GM23338 (cell line): ENCODE measurements at regions not wholly inside any gene's neighbourhood (a gene's known extent, or its start where the extent isn't known, plus 50 kb on each side); places are given as distances from the start of the nearest gene placed in this dataset.

ENCODE experiments used
- ATAC-seq: fragments of 200-7000 bp; cut with Tn5 transposase; 3 replicates; pipeline ENCODE4 v1.9.1; 2020
- DNase-seq: peaks from one replicate; pipeline ENCODE4 v3.0.0-alpha.2; 2015; ENCODE audit warnings: low spot score
- H2AFZ ChIP-seq: fragments of 200-600 bp; sonication (generic); 2 replicates; pipeline ENCODE4 v1.8.0; 2016; ENCODE audit warnings: antibody characterized with exemption, mild to moderate bottlenecking, moderate library complexity
- H3F3A ChIP-seq: fragments of 200-600 bp; sonication (generic); replicated peaks from 2 replicates; pipeline ENCODE4 v1.8.0; 2017; ENCODE audit warnings: antibody characterized with exemption, mixed run types, low read depth
- H3K27ac ChIP-seq: fragments of 200-600 bp; sonication (generic); 2 replicates; pipeline ENCODE4 v1.6.1; 2016; ENCODE audit warnings: low read depth
- H3K27me3 ChIP-seq: fragments of 200-600 bp; sonication (generic); 2 replicates; pipeline ENCODE4 v1.8.0; 2016; ENCODE audit warnings: mild to moderate bottlenecking, mixed run types, moderate library complexity; ENCODE audit not compliant: insufficient read depth
- H3K36me3 ChIP-seq: fragments of 200-600 bp; sonication (generic); 2 replicates; pipeline ENCODE4 v1.8.0; 2016; ENCODE audit warnings: mild to moderate bottlenecking; ENCODE audit not compliant: insufficient read depth
- H3K4me1 ChIP-seq: fragments of 200-600 bp; sonication (generic); 2 replicates; pipeline ENCODE4 v1.8.0; 2016; ENCODE audit warnings: mild to moderate bottlenecking, moderate library complexity; ENCODE audit not compliant: insufficient read depth
- H3K4me2 ChIP-seq: fragments of 200-600 bp; sonication (generic); 2 replicates; pipeline ENCODE4 v1.7.1; 2017; ENCODE audit warnings: mixed run types
- H3K4me3 ChIP-seq: fragments of 200-600 bp; sonication (generic); 2 replicates; pipeline ENCODE4 v1.6.1; 2016; ENCODE audit warnings: mixed run types
- H3K79me2 ChIP-seq: fragments of 200-600 bp; sonication (generic); replicated peaks from 2 replicates; pipeline ENCODE4 v1.8.0; 2017; ENCODE audit warnings: mild to moderate bottlenecking; ENCODE audit not compliant: insufficient read depth
- H3K9me2 ChIP-seq: fragments of 200-600 bp; sonication (generic); 2 replicates; pipeline ENCODE4 v1.8.0; 2017; ENCODE audit not compliant: insufficient read depth
- H4K20me1 ChIP-seq: fragments of 200-600 bp; sonication (generic); replicated peaks from 2 replicates; pipeline ENCODE4 v1.8.0; 2017; ENCODE audit warnings: mild to moderate bottlenecking; ENCODE audit not compliant: insufficient read depth
- H3K27ac Mint-ChIP-seq: 2 replicates; pipeline ENCODE4 v1.8.0; 2020; ENCODE audit warnings: inconsistent platforms, mild to moderate bottlenecking, moderate library complexity, mixed read lengths
- H3K27me3 Mint-ChIP-seq: 3 replicates; pipeline ENCODE4 v1.8.0; 2022; ENCODE audit warnings: low read depth, mild to moderate bottlenecking, moderate library complexity, mixed read lengths, inconsistent platforms; ENCODE audit not compliant: insufficient read depth, poor library complexity
- H3K36me3 Mint-ChIP-seq: 3 replicates; pipeline ENCODE4 v1.8.0; 2021; ENCODE audit warnings: low read depth, mild to moderate bottlenecking, inconsistent platforms, moderate library complexity, mixed read lengths
- H3K4me1 Mint-ChIP-seq: 3 replicates; pipeline ENCODE4 v1.8.0; 2020; ENCODE audit warnings: mild to moderate bottlenecking, inconsistent platforms, mixed read lengths
- H3K4me3 Mint-ChIP-seq: 3 replicates; pipeline ENCODE4 v1.8.0; 2021; ENCODE audit warnings: moderate library complexity, mild to moderate bottlenecking, inconsistent platforms, mixed read lengths
- H3K9me3 Mint-ChIP-seq: 3 replicates; pipeline ENCODE4 v1.8.0; 2020; ENCODE audit warnings: moderate library complexity, mild to moderate bottlenecking, inconsistent platforms, mixed read lengths
- CREB1 ChIP-seq: fragments of 250-450 bp; sonication (Bioruptor Pico); IDR thresholded peaks from 2 replicates; pipeline ENCODE4 v1.5.0; 2020; ENCODE audit warnings: low read depth, mild to moderate bottlenecking, moderate library complexity
- EZH2 ChIP-seq: fragments of 200-600 bp; sonication (generic); IDR thresholded peaks from one replicate; pipeline ENCODE4 v1.8.0; 2017; ENCODE audit warnings: antibody characterized with exemption, mild to moderate bottlenecking, low read depth; ENCODE audit not compliant: unreplicated experiment
- EZH2phosphoT487 ChIP-seq: fragments of 200-600 bp; sonication (generic); IDR thresholded peaks from one replicate; pipeline ENCODE4 v1.8.1; 2018; ENCODE audit warnings: antibody characterized with exemption; ENCODE audit not compliant: unreplicated experiment
- JUNB ChIP-seq: IDR thresholded peaks from one replicate; pipeline ENCODE4 v1.6.1; 2016; ENCODE audit warnings: antibody characterized with exemption; ENCODE audit not compliant: unreplicated experiment
- NANOG ChIP-seq: IDR thresholded peaks from 2 replicates; pipeline ENCODE4 v1.6.1; 2016; ENCODE audit warnings: antibody characterized with exemption, borderline replicate concordance
- POLR2AphosphoS5 ChIP-seq: IDR thresholded peaks from 2 replicates; pipeline ENCODE4 v1.6.1; 2016; ENCODE audit warnings: antibody characterized with exemption, low read depth
- STAT1 ChIP-seq: IDR thresholded peaks from one replicate; pipeline ENCODE4 v1.6.1; 2016; ENCODE audit warnings: antibody characterized with exemption; ENCODE audit not compliant: unreplicated experiment
- ZNF114 ChIP-seq: fragments of 250-450 bp; sonication (Bioruptor Pico); IDR thresholded peaks from 2 replicates; pipeline ENCODE4 v1.5.0; 2020; ENCODE audit warnings: mild to moderate bottlenecking, moderate library complexity
- ZNF331 ChIP-seq: fragments of 250-450 bp; sonication (Bioruptor Pico); IDR thresholded peaks from 2 replicates; pipeline ENCODE4 v1.5.0; 2020; ENCODE audit warnings: low read depth, mild to moderate bottlenecking, moderate library complexity
- ZNF462 ChIP-seq: fragments of 250-450 bp; sonication (Bioruptor Pico); IDR thresholded peaks from 2 replicates; pipeline ENCODE4 v1.5.0; 2020; ENCODE audit warnings: mild to moderate bottlenecking, moderate library complexity
- TF ChIP-seq, protein P1 (sequence below), 2 experiments: fragments of 200-600 bp in 1 of 2; sonication (generic) in 1 of 2; conservative IDR thresholded peaks; 2 replicates each; pipeline versions ENCODE4 v1.5.1 to v1.6.1; 2016 to 2017; ENCODE audit warnings: antibody characterized with exemption in 2 of 2, low read depth in 2 of 2, mild to moderate bottlenecking in 2 of 2, moderate library complexity in 1 of 2
- TF ChIP-seq, protein P2 (sequence below): IDR thresholded peaks from 2 replicates; pipeline ENCODE4 v1.6.1; 2016; ENCODE audit warnings: antibody characterized with exemption
- TF ChIP-seq, protein P3 (sequence below): IDR thresholded peaks from one replicate; pipeline ENCODE4 v1.6.1; 2018; ENCODE audit warnings: antibody characterized with exemption; ENCODE audit not compliant: unreplicated experiment

DNA sequence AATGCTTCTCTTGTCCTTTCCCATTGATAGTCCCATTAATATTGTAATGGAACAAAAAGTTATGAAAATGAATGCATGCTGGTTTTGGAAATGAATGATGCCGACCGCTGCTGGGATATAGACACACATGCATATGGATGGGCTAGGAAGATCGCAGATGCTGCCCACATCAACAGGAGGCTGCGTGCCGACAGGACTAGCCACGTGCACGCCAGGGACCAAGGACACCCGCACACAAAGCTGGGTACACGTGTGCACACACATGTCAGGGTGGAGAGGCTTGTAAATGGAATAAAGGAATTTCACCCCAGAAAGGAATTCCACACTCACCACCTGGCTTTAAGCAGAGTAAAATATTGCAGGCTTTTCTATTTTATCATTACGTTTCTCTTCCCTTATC lies 153.8 kb upstream of the VASH1 start:
- no peaks in the 10 kb centered on the region for H3K4me1 ChIP-seq
- no peak overlapping the region for H3K4me2 ChIP-seq
- H3K36me3 ChIP-seq: no peaks in the 10 kb centered on the region
- H3K27me3 ChIP-seq: no peaks in the 10 kb centered on the region
- peaks cover 8% of the 10 kb centered on the region for H3K27me3 Mint-ChIP-seq
- H3K36me3 Mint-ChIP-seq: no peaks in the 10 kb centered on the region
- no peak for ATAC-seq
- no peak for DNase-seq
- H3K4me3 ChIP-seq: no peak overlapping the region
- H3K9me3 Mint-ChIP-seq: no peaks in the 10 kb centered on the region
- no peaks in the 10 kb centered on the region for H3K9me2 ChIP-seq
- H3K4me3 Mint-ChIP-seq: no peak overlapping the region
- H3K4me1 Mint-ChIP-seq: peaks cover 14% of the 10 kb centered on the region
- H3K79me2 ChIP-seq: no peaks in the 10 kb centered on the region
- H3K27ac ChIP-seq: no peak overlapping the region
- H3K27ac Mint-ChIP-seq: no peak overlapping the region
- 0 out of 2 replicates have a peak overlapping the region, but pooled peaks have one; percentile 74 for H2AFZ ChIP-seq
- TF ChIP-seq, protein P1, sequence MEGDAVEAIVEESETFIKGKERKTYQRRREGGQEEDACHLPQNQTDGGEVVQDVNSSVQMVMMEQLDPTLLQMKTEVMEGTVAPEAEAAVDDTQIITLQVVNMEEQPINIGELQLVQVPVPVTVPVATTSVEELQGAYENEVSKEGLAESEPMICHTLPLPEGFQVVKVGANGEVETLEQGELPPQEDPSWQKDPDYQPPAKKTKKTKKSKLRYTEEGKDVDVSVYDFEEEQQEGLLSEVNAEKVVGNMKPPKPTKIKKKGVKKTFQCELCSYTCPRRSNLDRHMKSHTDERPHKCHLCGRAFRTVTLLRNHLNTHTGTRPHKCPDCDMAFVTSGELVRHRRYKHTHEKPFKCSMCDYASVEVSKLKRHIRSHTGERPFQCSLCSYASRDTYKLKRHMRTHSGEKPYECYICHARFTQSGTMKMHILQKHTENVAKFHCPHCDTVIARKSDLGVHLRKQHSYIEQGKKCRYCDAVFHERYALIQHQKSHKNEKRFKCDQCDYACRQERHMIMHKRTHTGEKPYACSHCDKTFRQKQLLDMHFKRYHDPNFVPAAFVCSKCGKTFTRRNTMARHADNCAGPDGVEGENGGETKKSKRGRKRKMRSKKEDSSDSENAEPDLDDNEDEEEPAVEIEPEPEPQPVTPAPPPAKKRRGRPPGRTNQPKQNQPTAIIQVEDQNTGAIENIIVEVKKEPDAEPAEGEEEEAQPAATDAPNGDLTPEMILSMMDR (conservative IDR thresholded peaks at IDR 0.05; ENCODE audit: low read depth in 2 of 2): no peak
- TF ChIP-seq STAT1 (no peak), POLR2AphosphoS5 (no peak), NANOG (no peak), JUNB (no peak), EZH2phosphoT487 (no peak), CREB1 (CRISPR knock-in tag) (no peak), ZNF462 (CRISPR knock-in tag) (no peak), ZNF114 (CRISPR knock-in tag) (no peak), ZNF331 (no peak), EZH2 (no peak)
- TF ChIP-seq, protein P2, sequence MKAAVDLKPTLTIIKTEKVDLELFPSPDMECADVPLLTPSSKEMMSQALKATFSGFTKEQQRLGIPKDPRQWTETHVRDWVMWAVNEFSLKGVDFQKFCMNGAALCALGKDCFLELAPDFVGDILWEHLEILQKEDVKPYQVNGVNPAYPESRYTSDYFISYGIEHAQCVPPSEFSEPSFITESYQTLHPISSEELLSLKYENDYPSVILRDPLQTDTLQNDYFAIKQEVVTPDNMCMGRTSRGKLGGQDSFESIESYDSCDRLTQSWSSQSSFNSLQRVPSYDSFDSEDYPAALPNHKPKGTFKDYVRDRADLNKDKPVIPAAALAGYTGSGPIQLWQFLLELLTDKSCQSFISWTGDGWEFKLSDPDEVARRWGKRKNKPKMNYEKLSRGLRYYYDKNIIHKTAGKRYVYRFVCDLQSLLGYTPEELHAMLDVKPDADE: no peak
- TF ChIP-seq, protein P3, sequence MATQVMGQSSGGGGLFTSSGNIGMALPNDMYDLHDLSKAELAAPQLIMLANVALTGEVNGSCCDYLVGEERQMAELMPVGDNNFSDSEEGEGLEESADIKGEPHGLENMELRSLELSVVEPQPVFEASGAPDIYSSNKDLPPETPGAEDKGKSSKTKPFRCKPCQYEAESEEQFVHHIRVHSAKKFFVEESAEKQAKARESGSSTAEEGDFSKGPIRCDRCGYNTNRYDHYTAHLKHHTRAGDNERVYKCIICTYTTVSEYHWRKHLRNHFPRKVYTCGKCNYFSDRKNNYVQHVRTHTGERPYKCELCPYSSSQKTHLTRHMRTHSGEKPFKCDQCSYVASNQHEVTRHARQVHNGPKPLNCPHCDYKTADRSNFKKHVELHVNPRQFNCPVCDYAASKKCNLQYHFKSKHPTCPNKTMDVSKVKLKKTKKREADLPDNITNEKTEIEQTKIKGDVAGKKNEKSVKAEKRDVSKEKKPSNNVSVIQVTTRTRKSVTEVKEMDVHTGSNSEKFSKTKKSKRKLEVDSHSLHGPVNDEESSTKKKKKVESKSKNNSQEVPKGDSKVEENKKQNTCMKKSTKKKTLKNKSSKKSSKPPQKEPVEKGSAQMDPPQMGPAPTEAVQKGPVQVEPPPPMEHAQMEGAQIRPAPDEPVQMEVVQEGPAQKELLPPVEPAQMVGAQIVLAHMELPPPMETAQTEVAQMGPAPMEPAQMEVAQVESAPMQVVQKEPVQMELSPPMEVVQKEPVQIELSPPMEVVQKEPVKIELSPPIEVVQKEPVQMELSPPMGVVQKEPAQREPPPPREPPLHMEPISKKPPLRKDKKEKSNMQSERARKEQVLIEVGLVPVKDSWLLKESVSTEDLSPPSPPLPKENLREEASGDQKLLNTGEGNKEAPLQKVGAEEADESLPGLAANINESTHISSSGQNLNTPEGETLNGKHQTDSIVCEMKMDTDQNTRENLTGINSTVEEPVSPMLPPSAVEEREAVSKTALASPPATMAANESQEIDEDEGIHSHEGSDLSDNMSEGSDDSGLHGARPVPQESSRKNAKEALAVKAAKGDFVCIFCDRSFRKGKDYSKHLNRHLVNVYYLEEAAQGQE: no peak
- H4K20me1 ChIP-seq: no peaks in the 10 kb centered on the region
- H3F3A ChIP-seq: no peaks in the 10 kb centered on the region
